ENCODE measurements at regions not wholly inside any gene's neighbourhood (a gene's known extent, or its start where the extent isn't known, plus 50 kb on each side); places are given as distances from the start of the nearest gene placed in this dataset.

DNA sequence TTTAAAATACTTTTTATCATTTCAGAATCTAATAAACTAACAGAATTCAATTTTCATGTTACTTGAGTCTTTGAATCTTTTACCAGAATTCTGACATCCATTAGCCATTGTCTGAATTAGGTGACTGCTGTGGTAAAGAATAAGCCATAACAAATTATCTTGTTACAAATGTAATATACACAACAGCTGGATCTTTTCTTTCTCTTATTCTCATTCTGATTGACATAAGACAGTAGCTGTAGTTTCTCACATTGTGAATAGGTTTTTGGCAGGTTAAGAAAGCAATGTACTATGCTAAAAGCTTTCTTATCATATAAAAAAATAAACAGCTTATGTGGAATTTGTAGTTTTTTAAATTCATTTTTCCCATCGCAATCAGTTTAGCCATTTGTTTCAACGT lies 734.0 kb upstream of the PCDH9 start:
- no peaks in the 10 kb centered on the region for H3K36me3 ChIP-seq
- H3K27me3 ChIP-seq (replicated peaks; ENCODE audit: insufficient read depth), result no peaks in the 10 kb centered on the region
- H3K4me3 ChIP-seq, result no peak overlapping the region
- no peaks in the 10 kb centered on the region for H3K4me1 ChIP-seq (ENCODE audit: control insufficient read depth in 1 of 2, low read depth in 2 of 2)
- DNase-seq (ENCODE audit: low spot score) (no peak), ATAC-seq (ENCODE audit: insufficient number of reproducible peaks, low FRiP score, low read depth) (no peak)
- TF ChIP-seq, protein P1, sequence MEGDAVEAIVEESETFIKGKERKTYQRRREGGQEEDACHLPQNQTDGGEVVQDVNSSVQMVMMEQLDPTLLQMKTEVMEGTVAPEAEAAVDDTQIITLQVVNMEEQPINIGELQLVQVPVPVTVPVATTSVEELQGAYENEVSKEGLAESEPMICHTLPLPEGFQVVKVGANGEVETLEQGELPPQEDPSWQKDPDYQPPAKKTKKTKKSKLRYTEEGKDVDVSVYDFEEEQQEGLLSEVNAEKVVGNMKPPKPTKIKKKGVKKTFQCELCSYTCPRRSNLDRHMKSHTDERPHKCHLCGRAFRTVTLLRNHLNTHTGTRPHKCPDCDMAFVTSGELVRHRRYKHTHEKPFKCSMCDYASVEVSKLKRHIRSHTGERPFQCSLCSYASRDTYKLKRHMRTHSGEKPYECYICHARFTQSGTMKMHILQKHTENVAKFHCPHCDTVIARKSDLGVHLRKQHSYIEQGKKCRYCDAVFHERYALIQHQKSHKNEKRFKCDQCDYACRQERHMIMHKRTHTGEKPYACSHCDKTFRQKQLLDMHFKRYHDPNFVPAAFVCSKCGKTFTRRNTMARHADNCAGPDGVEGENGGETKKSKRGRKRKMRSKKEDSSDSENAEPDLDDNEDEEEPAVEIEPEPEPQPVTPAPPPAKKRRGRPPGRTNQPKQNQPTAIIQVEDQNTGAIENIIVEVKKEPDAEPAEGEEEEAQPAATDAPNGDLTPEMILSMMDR (IDR thresholded peaks at IDR 0.05), result no peak
- no peak overlapping the region for H3K27ac ChIP-seq
- H3K9me3 ChIP-seq, result no peaks in the 10 kb centered on the region

DNA sequence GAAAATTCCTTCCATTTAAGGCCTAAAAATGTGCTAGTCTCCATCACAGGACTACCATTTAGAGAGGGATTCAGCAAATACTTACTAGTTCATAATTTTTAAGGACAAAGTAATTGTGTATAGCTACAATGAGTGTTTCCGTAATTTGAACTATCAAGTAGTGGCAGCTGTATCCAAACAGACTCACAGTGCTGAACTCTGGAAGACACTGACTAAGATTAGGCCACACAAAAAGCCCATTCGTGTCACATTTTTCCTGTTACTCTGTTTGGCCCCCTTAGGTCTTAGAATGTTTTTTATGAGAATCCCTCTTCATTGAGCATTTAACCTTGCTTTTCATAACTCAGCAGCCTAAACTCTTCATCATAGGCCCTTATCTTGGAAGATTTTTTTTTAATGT lies 731.2 kb upstream of the PCDH9 start:
- Histone ChIP-seq H3K9me3 (no peaks in the 10 kb centered on the region), H3K4me3 (no peak overlapping the region), H3K27ac (no peak overlapping the region), H3K27me3 (replicated peaks; ENCODE audit: insufficient read depth) (no peaks in the 10 kb centered on the region), H3K36me3 (no peaks in the 10 kb centered on the region), H3K4me1 (ENCODE audit: control insufficient read depth in 1 of 2, low read depth in 2 of 2) (no peaks in the 10 kb centered on the region)
- TF ChIP-seq, protein P1 (IDR thresholded peaks at IDR 0.05), result no peak
- ATAC-seq (ENCODE audit: insufficient number of reproducible peaks, low FRiP score, low read depth) (no peak), DNase-seq (ENCODE audit: low spot score) (no peak)

- ATAC-seq (ENCODE audit: insufficient number of reproducible peaks, low FRiP score, low read depth), result no peak
Measured at GRCh38 chr13:67951431-67951830, 721.3 kb upstream of the PCDH9 start.

DNA sequence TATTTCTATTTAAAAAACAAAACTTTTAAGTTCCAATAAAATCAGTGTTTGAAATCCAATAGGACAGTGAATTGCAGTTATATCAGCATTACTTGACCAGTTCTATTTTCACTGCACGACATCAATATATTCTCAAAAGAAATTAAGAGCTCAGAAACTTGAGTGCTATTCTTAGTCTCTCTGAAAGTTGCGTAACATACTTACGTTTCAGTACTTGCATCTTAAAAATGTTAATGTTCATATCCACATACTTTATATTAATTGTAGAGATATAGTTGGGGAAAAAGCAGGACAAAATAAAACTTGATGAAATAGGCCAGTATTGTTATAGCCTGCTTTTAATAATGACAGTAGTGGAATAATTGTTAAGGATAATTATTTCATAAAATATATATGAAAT lies 720.5 kb upstream of the PCDH9 start:
- Histone ChIP-seq H3K4me1 (ENCODE audit: control insufficient read depth in 1 of 2, low read depth in 2 of 2) (no peaks in the 10 kb centered on the region), H3K27me3 (replicated peaks; ENCODE audit: insufficient read depth) (no peaks in the 10 kb centered on the region), H3K36me3 (no peaks in the 10 kb centered on the region), H3K4me3 (no peak overlapping the region), H3K27ac (no peak overlapping the region), H3K9me3 (no peaks in the 10 kb centered on the region)
- DNase-seq (ENCODE audit: low spot score) (no peak), ATAC-seq (ENCODE audit: insufficient number of reproducible peaks, low FRiP score, low read depth) (no peak)
- TF ChIP-seq, protein P1 (IDR thresholded peaks at IDR 0.05), result no peak

More at GRCh38 chr13:67951431-67951830, 721.3 kb upstream of the PCDH9 start:
- Histone ChIP-seq H3K27me3 (replicated peaks; ENCODE audit: insufficient read depth) (no peaks in the 10 kb centered on the region), H3K36me3 (no peaks in the 10 kb centered on the region), H3K27ac (no peak overlapping the region), H3K9me3 (no peaks in the 10 kb centered on the region), H3K4me3 (no peak overlapping the region), H3K4me1 (ENCODE audit: control insufficient read depth in 1 of 2, low read depth in 2 of 2) (no peaks in the 10 kb centered on the region)
- TF ChIP-seq, protein P1 (IDR thresholded peaks at IDR 0.05), result no peak
- no peak for DNase-seq (ENCODE audit: low spot score)

- Histone ChIP-seq H3K27ac (no peak overlapping the region), H3K9me3 (no peaks in the 10 kb centered on the region), H3K4me3 (no peak overlapping the region), H3K36me3 (no peaks in the 10 kb centered on the region), H3K4me1 (ENCODE audit: control insufficient read depth in 1 of 2, low read depth in 2 of 2) (no peaks in the 10 kb centered on the region), H3K27me3 (replicated peaks; ENCODE audit: insufficient read depth) (no peaks in the 10 kb centered on the region)
- ATAC-seq (ENCODE audit: insufficient number of reproducible peaks, low FRiP score, low read depth) (no peak), DNase-seq (ENCODE audit: low spot score) (no peak)
- TF ChIP-seq, protein P1 (IDR thresholded peaks at IDR 0.05), result no peak
Measured at GRCh38 chr13:67946131-67946530, 716.0 kb upstream of the PCDH9 start.
